ENCODE measurements at regions not wholly inside any gene's neighbourhood (a gene's known extent, or its start where the extent isn't known, plus 50 kb on each side); places are given as distances from the start of the nearest gene placed in this dataset.

- no peaks in the 10 kb centered on the region for H4K20me1 ChIP-seq (ENCODE audit: insufficient read depth, low read length)
- peaks cover 0 to 11% of the 10 kb centered on the region in 2 donors for H3K9me3 ChIP-seq (replicated peaks in 1 of 2; ENCODE audit: control insufficient read depth in 1 of 2, insufficient read depth in 1 of 2, low read length in 2 of 2)
- Mint-ChIP-seq H3K4me3 (no peak overlapping the region), H3K9me3 (peaks cover 0 to 14% (median 8%) of the 10 kb centered on the region in 7 donors), H3K27me3 (ENCODE audit: low read depth in 3 of 3) (peaks cover 2 to 6% (median 4%) of the 10 kb centered on the region in 3 donors), H3K36me3 (no peaks in the 10 kb centered on the region), H3K4me1 (no peaks in the 10 kb centered on the region), H3K27ac (no peak overlapping the region)
- no peak for DNase-seq
- no peak overlapping the region for H3K4me3 ChIP-seq (replicated peaks in 1 of 3; ENCODE audit: low read depth in 2 of 3, low read length in 3 of 3)
- H3K27me3 ChIP-seq (ENCODE audit: control insufficient read depth in 2 of 2, insufficient read depth in 2 of 2, low read length in 2 of 2) = no peaks in the 10 kb centered on the region
- no peak overlapping the region for H3K9ac ChIP-seq (ENCODE audit: insufficient read depth, low read length, poor library complexity, severe bottlenecking)
- intact Hi-C loops (cut with micrococcal nuclease) = no loop called here
- no peaks in the 10 kb centered on the region for H3K36me3 ChIP-seq (replicated peaks in 1 of 2; ENCODE audit: control insufficient read depth in 1 of 2, insufficient read depth in 2 of 2, low read length in 2 of 2)
- no peak overlapping the region for H3K27ac ChIP-seq (ENCODE audit: low read depth in 1 of 2, low read length in 2 of 2)
- no peak overlapping the region for H2AFZ ChIP-seq (ENCODE audit: insufficient read depth, low read depth, low read length, poor library complexity, severe bottlenecking)
- no peak overlapping the region for H3K4me2 ChIP-seq (replicated peaks; ENCODE audit: extremely low read depth, low read length, poor library complexity, severe bottlenecking)
- TF ChIP-seq CTCF (IDR thresholded peaks at IDR 0.05) = no peak
- H3K4me1 ChIP-seq (ENCODE audit: control insufficient read depth in 1 of 2, insufficient read depth in 2 of 2, low read length in 2 of 2) = no peaks in the 10 kb centered on the region
- WGBS (ENCODE audit: insufficient coverage) = 87% methylated on average over 7 of the region's 7 CpGs
- H3K79me2 ChIP-seq (ENCODE audit: insufficient read depth, low read length) = no peaks in the 10 kb centered on the region
Observed at GRCh38 chr1:5465281-5465711, 526.9 kb downstream of the NPHP4 start.

- no peak for DNase-seq
- no peak overlapping the region for H3K4me3 ChIP-seq (replicated peaks in 1 of 3; ENCODE audit: low read depth in 2 of 3, low read length in 3 of 3)
- H3K9me3 ChIP-seq (replicated peaks in 1 of 2; ENCODE audit: control insufficient read depth in 1 of 2, insufficient read depth in 1 of 2, low read length in 2 of 2) = peaks cover 0 to 11% of the 10 kb centered on the region in 2 donors
- no peaks in the 10 kb centered on the region for H4K20me1 ChIP-seq (ENCODE audit: insufficient read depth, low read length)
- H3K27me3 Mint-ChIP-seq (ENCODE audit: low read depth in 3 of 3) = peaks cover 2 to 7% (median 4%) of the 10 kb centered on the region in 3 donors
- H3K9me3 Mint-ChIP-seq = peaks cover 0 to 14% (median 8%) of the 10 kb centered on the region in 7 donors
- no peak overlapping the region for H3K9ac ChIP-seq (ENCODE audit: insufficient read depth, low read length, poor library complexity, severe bottlenecking)
- no peaks in the 10 kb centered on the region for H3K4me1 ChIP-seq (ENCODE audit: control insufficient read depth in 1 of 2, insufficient read depth in 2 of 2, low read length in 2 of 2)
- no peak overlapping the region for H3K27ac Mint-ChIP-seq
- no peaks in the 10 kb centered on the region for H3K36me3 ChIP-seq (replicated peaks in 1 of 2; ENCODE audit: control insufficient read depth in 1 of 2, insufficient read depth in 2 of 2, low read length in 2 of 2)
- H3K4me1 Mint-ChIP-seq = no peaks in the 10 kb centered on the region
- no peaks in the 10 kb centered on the region for H3K79me2 ChIP-seq (ENCODE audit: insufficient read depth, low read length)
- no peak overlapping the region for H2AFZ ChIP-seq (ENCODE audit: insufficient read depth, low read depth, low read length, poor library complexity, severe bottlenecking)
- H3K4me2 ChIP-seq (replicated peaks; ENCODE audit: extremely low read depth, low read length, poor library complexity, severe bottlenecking) = no peak overlapping the region
- no peaks in the 10 kb centered on the region for H3K27me3 ChIP-seq (ENCODE audit: control insufficient read depth in 2 of 2, insufficient read depth in 2 of 2, low read length in 2 of 2)
- TF ChIP-seq CTCF (IDR thresholded peaks at IDR 0.05) = no peak
- H3K36me3 Mint-ChIP-seq = no peaks in the 10 kb centered on the region
- 83% methylated on average over 8 of the region's 11 CpGs for WGBS (ENCODE audit: insufficient coverage)
- no peak overlapping the region for H3K4me3 Mint-ChIP-seq
- intact Hi-C loops (cut with micrococcal nuclease) = no loop called here
- no peak overlapping the region for H3K27ac ChIP-seq (ENCODE audit: low read depth in 1 of 2, low read length in 2 of 2)
Observed at GRCh38 chr1:5464366-5464765, 527.9 kb downstream of the NPHP4 start.
